HG03097 (cell line): ENCODE measurements at regions not wholly inside any gene's neighbourhood (a gene's known extent, or its start where the extent isn't known, plus 50 kb on each side); places are given as distances from the start of the nearest gene placed in this dataset.

Source experiments
- ATAC-seq: cut with Tn5 transposase; IDR thresholded peaks from one replicate; pipeline ENCODE4 v1.9.1; 2021; ENCODE audit not compliant: unreplicated experiment, low FRiP score

DNA sequence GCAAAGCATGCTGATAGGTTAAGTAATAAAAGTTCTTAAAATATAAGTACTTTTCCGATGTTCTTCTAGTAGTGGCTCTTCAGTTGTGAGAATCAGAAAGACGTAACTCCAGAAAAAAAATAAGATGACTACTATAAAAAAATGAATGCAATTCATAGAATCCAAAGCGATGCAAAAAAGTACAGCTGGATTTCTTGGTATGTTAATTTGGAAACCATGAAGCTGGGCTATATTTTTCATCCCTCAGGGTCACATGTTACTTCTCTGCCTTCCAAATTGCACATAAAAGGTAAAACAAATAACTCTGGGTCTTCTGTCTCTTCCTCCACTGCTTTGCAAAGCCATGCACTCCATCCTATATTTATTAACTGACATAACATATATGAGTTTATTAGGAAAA lies 843.9 kb upstream of the DPPA4 start:
- ATAC-seq: no peak

DNA sequence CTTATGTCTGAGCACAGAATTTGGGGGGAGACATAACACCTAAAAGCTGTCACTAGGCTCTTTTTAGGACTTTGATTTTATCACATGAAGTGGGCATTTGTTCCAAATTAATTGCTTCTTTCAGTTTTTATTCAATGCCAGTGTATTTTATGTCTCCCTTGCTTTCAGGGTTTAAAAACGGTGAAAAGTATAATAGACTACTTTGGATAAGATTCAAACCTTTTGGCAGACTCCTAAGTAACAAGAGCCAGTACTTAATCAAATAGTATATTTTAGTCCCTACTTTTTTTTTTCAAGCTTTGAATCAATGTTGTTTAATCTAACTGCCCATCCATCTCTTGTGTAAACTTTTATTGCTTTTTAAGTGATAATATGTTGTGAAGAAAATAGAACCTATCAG lies 847.2 kb upstream of the DPPA4 start:
- no peak for ATAC-seq

DNA sequence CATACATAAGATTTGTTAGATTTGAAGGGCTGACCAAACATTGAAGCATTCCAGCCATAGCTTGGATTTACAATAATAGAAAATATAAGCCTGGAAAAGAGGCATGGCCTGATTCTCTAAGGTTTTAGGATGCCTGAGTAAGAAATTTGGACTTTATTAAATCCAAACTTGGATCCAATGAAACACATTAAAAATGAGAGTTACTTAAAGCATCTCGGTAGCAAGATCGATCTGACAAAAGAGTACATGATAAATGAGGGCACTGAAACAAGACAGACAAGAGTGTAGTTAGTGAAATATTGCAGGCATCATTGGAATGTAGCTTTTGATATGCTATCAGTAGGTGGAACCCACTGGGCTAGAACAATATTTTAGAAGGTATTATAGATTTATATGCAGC lies 855.7 kb upstream of the DPPA4 start:
- no peak for ATAC-seq

DNA sequence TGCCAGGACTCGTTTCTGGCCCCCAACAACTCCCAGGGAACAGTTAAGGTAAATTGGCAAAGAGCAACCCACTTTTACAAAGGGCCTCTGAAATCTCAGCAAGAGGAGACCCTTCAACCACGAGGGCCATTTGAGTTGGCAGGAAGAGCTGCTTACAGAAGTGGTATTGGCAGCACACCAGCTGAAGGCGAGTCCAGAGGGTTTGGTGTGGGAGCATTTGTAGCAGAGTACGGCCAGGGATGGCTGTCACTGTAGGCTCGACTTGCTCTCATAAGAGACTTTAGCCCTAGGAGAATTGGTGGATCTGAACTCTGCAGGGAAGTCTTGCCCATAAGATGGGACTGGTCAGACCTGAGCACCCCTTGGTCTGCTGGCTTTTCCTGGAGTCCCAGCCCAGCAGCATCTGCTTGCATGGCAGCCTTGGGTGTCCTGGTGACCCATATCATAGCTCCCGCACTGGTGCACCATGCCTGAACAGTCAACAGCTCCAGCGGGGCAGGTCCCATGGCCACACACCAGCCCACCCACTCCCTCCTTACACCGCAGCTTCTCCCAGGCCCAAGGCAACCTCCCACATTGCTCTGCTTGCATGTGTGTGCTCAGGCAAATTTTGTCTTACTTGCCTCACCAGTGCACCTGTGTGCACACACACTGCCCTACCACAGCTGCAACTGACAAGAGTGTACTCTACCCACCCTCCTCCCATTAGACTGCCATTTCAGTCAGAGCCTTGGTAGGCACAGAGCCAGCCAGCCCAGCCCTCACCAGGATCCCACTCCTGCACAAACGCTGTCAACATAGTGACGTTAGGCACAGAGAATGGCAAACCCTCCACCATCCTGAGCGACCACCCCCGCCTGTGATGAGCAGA lies 861.6 kb upstream of the DPPA4 start:
- ATAC-seq: no peak

DNA sequence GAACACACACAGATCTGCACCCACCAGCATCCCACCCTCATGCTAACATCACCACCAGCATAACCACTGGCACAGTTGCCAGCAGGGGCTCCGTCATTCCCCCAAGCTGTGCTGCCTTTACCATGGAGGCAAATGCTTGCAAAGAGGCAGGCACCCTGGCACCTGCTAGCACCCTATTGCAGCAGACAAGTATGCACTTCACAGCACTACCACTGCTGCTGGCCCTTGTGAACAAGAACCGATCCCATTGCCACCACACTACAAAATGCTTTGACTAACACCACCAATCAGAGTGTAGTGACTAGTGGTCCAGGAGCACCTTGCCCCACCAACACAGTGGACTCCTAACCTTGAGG lies 862.2 kb upstream of the DPPA4 start:
- ATAC-seq: no peak

DNA sequence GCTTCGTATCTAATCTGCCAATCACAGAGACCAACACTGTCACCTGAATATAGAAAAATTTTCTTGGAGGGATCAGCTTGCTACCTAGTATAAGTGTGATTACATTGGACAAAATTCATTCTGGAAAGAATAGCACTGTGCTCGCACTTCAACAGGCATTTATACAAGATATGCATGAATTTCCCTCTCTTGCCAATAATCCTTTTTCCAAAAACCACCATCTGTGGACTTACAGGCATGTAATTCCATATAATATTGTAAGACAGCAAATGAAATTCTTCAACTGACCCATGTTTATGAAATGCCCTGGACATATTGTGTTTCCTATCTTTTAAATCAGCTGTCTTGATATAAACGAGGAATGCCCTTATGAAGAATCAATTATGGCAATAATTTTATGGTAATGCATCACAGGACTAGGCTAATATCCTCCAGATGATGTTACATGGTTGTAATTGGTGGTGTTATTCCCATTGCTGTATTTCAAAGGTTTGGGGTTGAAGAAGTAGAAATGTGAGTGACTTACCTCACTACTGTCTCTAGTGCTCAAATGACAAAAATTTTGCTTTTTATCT lies 861.4 kb upstream of the NECTIN3 start:
- ATAC-seq: no peak

DNA sequence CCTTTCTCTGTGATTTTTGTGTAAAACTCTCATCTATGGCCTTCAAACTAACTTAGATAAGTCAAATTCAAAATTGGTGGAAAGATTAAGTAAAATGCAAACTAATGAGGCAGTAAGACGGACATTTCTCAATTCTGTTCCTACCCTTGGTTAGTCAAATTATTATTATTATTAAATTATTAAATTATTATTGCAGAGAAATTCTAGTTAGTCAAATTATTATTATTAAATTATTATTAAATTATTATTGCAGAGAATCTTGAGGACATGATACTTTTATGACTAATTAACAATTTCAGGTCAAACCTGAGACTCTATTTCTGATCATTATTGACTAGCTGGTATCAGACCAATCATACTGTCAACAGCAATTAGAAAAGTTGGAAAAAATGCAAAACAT lies 845.0 kb upstream of the NECTIN3 start:
- ATAC-seq: no peak

DNA sequence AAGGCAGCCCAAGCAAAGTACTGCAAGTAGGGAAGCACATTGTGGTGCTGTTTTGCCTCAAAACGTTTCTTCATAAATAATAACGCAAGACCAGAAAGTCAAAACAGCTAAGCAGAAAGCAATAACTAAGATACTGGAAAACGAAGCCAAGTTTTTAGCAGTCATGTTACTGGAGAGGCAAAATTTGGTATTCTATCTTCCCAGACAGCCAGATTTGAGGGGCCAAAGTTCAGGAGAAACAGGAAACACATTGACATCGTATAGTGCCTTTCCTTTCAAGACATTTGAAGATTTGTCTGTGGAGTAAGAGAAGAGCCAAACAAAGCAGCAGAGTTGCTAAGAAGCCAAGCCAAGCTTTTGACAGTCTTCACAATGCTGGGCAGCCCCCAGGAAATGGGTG lies 843.6 kb upstream of the NECTIN3 start:
- no peak for ATAC-seq

DNA sequence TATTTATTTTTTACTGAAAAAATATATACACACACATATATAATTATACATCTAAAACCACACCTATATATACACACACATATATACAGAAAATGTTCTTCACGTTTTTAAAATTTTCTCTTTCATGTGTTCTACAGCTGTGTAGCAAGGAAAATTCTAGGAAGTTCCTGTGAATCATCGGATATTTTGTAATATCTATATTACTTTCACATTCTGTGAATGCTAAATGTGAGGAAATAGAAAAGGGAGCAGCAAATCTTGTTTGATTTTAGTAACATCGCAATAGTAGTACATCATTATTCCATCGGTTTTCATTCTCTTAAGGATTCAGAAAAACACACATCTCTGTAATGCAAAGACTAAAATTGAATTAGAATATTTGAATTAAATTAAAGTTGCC lies 836.8 kb upstream of the NECTIN3 start:
- ATAC-seq: no peak

DNA sequence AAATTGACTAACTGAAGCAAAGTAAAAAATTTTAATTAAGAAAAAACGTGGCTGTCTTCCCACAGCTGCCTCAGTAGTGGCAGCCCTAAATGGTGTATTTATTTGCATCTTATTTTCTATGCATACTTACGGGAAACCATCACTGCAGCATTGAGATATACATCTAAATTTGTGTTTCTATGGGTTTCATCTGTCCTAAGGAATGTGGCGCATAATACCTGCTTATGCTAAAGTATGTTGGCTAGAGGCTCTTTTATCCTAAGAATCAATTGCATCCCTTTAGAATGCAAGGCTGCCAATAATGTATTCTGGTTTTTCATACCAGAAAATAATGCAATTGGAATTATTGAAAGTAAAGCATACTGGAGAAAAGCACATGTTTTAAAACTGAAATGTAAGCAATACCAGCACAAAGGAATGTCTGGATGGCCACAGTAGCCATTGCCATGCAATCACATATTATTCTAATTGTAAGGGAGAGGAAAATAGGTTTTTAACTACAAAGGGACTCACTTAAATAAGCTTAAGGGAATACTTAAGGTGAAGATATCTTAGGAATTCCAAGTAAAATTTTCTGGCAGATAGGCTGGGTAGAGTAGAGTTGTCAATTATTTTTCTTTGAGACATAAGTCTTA lies 834.5 kb upstream of the NECTIN3 start:
- ATAC-seq: no peak

DNA sequence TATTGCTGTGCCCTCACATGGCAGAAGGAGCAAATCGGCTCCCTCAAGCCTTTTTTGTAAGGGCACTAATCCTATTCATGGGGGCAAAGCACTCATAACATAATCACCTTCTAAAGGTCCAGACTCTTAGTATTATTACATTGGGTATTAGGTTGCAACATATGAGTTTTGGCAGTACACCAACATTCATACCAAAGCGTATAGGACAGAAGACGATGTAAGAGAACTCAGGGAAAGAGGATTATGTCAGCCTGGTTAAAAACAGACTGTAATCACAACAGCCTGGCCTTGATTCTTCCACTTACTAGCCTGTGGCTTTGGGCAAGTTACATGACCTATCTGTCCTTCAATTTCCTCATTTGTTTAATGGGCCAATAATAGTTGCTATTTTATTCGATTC lies 828.5 kb upstream of the NECTIN3 start:
- no peak for ATAC-seq

DNA sequence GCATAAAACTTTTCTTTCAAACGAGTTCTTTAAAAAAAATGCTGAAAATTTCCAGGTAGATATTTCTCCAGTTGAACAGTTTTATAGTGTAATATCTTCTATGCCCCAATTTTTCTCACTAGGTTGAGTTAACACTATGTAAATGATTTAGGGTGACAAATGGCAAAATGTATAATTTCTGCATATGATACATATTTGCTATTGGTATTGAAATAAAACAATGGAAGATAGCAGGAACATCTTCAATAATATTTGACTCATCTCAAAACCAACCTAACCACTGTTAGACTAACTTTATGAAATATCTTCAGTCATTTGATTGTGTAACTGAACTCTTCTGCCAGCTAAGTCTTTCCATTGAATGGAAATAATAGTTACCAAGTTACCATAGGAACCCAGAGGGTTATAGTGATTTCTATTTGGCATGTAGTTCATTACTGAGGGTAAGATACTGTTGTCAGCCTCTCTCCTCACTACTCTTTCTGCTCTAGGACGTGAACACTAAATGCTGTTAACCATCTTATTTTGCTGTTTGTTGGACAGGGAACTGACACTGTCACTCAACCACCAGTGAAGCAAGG lies 824.7 kb upstream of the NECTIN3 start:
- no peak for ATAC-seq

DNA sequence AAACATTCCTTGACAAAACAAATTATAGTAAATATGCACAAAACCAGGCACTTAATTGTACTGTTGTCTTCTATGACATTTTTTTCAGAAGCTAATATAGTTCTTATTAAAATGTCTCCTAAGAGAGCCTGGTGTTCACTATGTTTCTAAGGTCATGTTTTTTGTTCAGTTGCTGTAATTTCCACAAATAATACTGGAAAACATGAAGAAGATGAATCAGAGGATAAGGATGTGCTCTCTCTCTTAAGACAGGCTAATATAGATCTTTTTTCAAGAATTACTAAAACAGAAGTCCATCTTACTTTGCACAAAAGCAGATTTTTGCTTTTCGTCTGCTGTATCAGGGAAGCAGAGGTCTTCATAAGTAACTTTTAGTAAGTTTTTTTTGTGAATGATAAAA lies 823.0 kb upstream of the NECTIN3 start:
- ATAC-seq: no peak

DNA sequence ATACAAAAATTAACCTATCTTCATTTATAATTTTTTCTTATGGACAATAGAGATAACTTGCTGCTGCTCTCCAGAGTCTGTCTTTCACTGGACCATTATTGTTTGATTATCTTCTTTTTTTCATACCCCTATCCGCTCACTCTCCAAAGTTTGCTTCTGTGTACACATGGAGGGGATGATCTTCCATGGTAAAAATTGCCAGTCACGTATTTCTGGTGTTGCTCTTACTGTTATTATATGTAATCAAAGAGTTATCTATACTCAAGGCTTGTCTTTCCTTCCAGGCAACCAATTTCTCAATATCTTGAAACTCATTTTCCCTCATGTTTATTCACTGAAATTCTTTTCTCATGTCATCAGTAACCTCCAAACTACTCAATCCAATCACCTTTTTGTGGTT lies 817.8 kb upstream of the NECTIN3 start:
- ATAC-seq: no peak

DNA sequence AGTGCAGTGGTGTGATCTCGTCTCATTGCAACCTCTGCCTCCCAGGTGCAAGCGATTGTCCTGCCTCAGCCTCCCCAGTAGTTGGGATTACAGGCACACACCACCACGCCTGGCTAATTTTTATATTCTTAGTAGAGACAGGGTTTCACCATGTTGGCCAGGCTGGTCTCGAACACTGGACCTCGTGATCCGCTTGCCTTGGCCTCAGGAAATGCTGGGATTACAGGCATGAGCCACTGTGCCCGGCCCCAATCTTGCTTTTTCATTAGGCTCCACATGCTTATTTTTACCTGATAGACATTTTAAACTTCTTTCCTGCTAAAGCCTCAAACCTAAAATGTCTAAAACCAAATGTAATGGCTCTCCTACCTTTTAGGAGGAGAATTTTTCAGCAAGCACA lies 817.0 kb upstream of the NECTIN3 start:
- ATAC-seq: no peak

DNA sequence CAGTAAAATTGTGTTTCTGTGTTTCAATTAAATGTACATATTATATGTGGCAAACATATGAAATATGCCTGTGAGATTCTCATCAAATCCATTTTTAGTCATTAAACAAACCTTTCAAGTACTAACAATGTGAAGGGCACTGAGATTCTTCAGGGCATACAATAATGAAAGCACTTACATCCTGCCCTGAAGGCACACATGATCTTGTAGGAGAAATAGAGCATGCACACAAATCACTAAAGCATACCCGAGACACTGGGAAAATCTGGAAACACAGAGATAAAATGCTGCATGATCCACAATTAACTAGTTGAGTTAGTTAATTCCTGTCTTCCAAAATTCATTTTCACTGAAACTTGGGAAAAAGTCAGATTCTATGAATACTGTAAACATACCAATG lies 810.5 kb upstream of the NECTIN3 start:
- ATAC-seq: no peak

DNA sequence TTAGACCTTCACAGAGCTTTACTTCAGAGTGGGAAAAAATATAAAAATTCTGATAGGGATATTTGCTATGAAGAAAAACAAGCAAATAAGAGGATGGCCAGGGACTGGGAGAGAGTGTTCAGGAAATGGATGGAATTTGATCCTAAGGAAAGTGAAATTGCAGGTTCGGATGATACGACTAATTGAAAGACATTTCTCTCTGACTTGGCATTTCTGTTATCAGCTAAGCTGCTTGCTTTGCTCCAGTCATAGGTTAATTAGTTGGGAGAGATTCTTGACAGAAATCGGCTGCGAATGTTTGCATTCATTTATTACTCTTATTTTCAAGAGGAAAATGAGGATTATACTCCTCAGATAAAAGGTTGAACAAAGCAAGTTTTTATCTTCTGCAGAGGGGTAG lies 808.7 kb upstream of the NECTIN3 start:
- ATAC-seq: no peak

DNA sequence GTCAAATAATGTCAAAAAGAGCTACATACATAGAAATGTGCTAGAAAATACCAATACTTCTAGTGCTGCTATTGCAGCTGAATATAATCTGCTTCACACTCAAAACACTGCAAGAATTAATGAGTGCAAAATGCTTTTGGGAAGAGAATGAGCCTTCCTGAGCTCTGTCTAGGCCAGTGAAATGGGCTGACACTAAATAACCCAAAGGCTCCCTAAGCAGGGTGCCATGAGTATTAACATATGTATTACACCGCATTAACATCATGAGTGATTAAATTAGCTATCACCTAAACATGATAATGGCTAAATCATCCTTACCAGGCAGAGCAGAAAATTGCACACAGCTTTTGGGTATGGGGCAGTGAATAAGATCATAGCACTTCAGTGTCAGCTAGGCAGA lies 806.3 kb upstream of the NECTIN3 start:
- ATAC-seq: no peak

DNA sequence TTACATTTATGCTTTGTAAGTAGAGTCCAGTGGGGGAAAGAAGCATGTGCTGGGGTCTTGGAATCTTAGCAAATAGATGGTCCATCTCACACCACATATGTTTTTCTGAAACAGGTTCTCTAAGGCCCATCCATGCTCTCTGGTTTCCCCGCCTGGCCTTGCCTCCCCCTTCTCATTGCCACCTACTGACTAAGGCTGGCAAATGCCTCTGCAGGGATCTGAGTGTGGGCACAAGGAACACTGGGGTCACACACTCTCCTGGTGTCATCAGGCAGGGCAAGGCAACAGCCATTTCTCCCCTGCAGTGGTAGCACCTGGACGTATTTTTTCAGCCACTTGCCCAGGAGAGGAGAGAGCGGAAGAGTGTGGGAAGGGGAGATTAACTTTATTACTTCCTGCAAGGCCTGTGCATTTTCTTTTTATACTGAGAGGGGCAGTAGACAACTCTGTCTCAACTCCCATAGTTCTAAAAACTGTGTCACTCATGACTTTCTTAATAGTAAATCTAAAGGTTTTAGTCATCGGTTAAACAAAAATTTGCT lies 804.2 kb upstream of the NECTIN3 start:
- no peak for ATAC-seq

DNA sequence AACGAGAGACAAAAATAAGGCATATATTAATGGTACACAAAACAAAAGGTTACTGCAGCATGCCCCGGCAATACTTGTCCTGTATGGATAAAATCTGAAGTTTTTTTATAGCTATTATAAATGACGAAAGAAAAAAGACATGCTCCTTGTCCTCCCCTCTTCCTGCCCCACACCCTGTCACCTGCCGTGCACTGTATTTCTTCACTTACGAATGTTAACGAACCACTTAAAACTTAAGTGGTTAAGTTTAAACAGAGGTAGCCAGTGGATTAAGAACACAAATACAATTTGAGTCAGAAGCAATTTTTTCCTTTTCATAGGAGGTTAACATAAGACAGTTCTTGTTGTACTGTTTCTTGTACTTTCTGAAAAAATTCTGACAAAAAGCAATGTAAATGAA lies 799.1 kb upstream of the NECTIN3 start:
- ATAC-seq: no peak

DNA sequence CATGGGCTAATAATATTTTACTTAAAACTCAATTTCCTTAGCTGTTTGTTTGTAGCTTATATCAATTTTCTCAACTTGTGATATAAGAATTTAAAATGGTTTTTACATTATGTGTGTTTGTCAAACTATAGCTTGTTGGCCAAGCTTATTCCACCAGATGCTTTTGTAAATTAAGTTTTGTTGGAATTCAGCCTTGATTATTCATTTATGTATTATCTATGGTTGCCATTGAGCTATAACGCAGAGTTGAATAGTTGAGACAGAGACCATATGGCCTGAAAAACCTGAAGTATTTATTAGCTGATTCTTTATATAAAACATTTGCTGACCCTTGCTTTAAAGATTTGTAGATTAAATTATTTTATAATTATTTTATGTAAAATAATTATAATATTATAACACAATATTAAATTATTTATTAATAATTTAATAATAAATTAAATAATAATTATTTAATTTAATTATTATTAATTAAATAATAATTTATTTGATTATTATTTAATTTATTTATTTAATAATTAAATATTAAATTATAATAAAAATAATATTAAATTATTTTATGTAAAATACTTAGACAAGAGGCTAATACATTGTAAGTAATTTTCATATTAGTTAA lies 779.6 kb upstream of the NECTIN3 start:
- no peak for ATAC-seq
